ENCODE measurements at regions not wholly inside any gene's neighbourhood (a gene's known extent, or its start where the extent isn't known, plus 50 kb on each side); places are given as distances from the start of the nearest gene placed in this dataset.

- no peaks in the 10 kb centered on the region for H3K9me2 ChIP-seq (replicated peaks; ENCODE audit: insufficient read depth, low read length)
- H3K36me3 ChIP-seq (ENCODE audit: low read length): no peaks in the 10 kb centered on the region
- no peaks in the 10 kb centered on the region for H3K79me2 ChIP-seq (ENCODE audit: insufficient read depth, low read length)
- no peaks in the 10 kb centered on the region for H3K27me3 ChIP-seq (ENCODE audit: low read length)
- TF ChIP-seq CTCF (IDR thresholded peaks at IDR 0.05; ENCODE audit: insufficient read depth, low read length, poor library complexity, severe bottlenecking): no peak
- TF ChIP-seq EZH2phosphoT487 (conservative IDR thresholded peaks at IDR 0.05; ENCODE audit: low read length): no peak
- H3K4me2 ChIP-seq (ENCODE audit: low read depth, low read length, poor library complexity, severe bottlenecking): no peak overlapping the region
- no peak overlapping the region for H3K9ac ChIP-seq (ENCODE audit: low read length)
- no peak overlapping the region for H3K27ac ChIP-seq (ENCODE audit: low read depth, low read length)
- no peaks in the 10 kb centered on the region for H4K20me1 ChIP-seq (ENCODE audit: low read depth, low read length)
- H3K9me3 ChIP-seq (ENCODE audit: insufficient read depth, low read length): no peaks in the 10 kb centered on the region
- H3K4me3 ChIP-seq (ENCODE audit: insufficient read depth, low read length, poor library complexity, severe bottlenecking): no peak overlapping the region
- H2AFZ ChIP-seq (ENCODE audit: low read depth, low read length, severe bottlenecking): no peak overlapping the region
- H3F3A ChIP-seq (ENCODE audit: insufficient read depth): no peaks in the 10 kb centered on the region
These were observed 576.3 kb downstream of the PKHD1 start for GRCh38 chr6:51511081-51511480.

GRCh38 chr6:51513891-51514747 is 573.3 kb downstream of the PKHD1 start:
- TF ChIP-seq CTCF (IDR thresholded peaks at IDR 0.05; ENCODE audit: insufficient read depth, low read length, poor library complexity, severe bottlenecking): no peak
- TF ChIP-seq EZH2phosphoT487 (conservative IDR thresholded peaks at IDR 0.05; ENCODE audit: low read length): no peak
- Histone ChIP-seq H3K9me3 (ENCODE audit: insufficient read depth, low read length) (no peaks in the 10 kb centered on the region), H3K9ac (ENCODE audit: low read length) (no peak overlapping the region), H4K20me1 (ENCODE audit: low read depth, low read length) (no peaks in the 10 kb centered on the region), H3K27me3 (ENCODE audit: low read length) (no peaks in the 10 kb centered on the region), H3K4me2 (ENCODE audit: low read depth, low read length, poor library complexity, severe bottlenecking) (no peak overlapping the region), H3K4me3 (ENCODE audit: insufficient read depth, low read length, poor library complexity, severe bottlenecking) (no peak overlapping the region), H3K79me2 (ENCODE audit: insufficient read depth, low read length) (no peaks in the 10 kb centered on the region), H3F3A (ENCODE audit: insufficient read depth) (no peaks in the 10 kb centered on the region), H3K36me3 (ENCODE audit: low read length) (no peaks in the 10 kb centered on the region), H3K27ac (ENCODE audit: low read depth, low read length) (no peak overlapping the region), H2AFZ (ENCODE audit: low read depth, low read length, severe bottlenecking) (no peak overlapping the region), H3K9me2 (replicated peaks; ENCODE audit: insufficient read depth, low read length) (no peaks in the 10 kb centered on the region)

GRCh38 chr6:51514748-51515402 is 572.5 kb downstream of the PKHD1 start:
- no peak for TF ChIP-seq EZH2phosphoT487 (conservative IDR thresholded peaks at IDR 0.05; ENCODE audit: low read length)
- TF ChIP-seq CTCF (IDR thresholded peaks at IDR 0.05; ENCODE audit: insufficient read depth, low read length, poor library complexity, severe bottlenecking): no peak
- H3K4me2 ChIP-seq (ENCODE audit: low read depth, low read length, poor library complexity, severe bottlenecking): no peak overlapping the region
- H3K27ac ChIP-seq (ENCODE audit: low read depth, low read length): no peak overlapping the region
- no peak overlapping the region for H3K4me3 ChIP-seq (ENCODE audit: insufficient read depth, low read length, poor library complexity, severe bottlenecking)
- H2AFZ ChIP-seq (ENCODE audit: low read depth, low read length, severe bottlenecking): no peak overlapping the region
- H3K36me3 ChIP-seq (ENCODE audit: low read length): no peaks in the 10 kb centered on the region
- H3K79me2 ChIP-seq (ENCODE audit: insufficient read depth, low read length): no peaks in the 10 kb centered on the region
- no peaks in the 10 kb centered on the region for H3F3A ChIP-seq (ENCODE audit: insufficient read depth)
- no peaks in the 10 kb centered on the region for H3K9me2 ChIP-seq (replicated peaks; ENCODE audit: insufficient read depth, low read length)
- no peaks in the 10 kb centered on the region for H3K9me3 ChIP-seq (ENCODE audit: insufficient read depth, low read length)
- no peaks in the 10 kb centered on the region for H3K27me3 ChIP-seq (ENCODE audit: low read length)
- H3K9ac ChIP-seq (ENCODE audit: low read length): no peak overlapping the region
- no peaks in the 10 kb centered on the region for H4K20me1 ChIP-seq (ENCODE audit: low read depth, low read length)
